Fibroblast of mammary gland (primary cell): ENCODE measurements at regions not wholly inside any gene's neighbourhood (a gene's known extent, or its start where the extent isn't known, plus 50 kb on each side); places are given as distances from the start of the nearest gene placed in this dataset.

Experiments used
- DNase-seq: peaks from one replicate; pipeline ENCODE4 v3.0.0-alpha.2; 2010; ENCODE audit warnings: low read depth
- H3K4me3 ChIP-seq: 2 replicates; pipeline ENCODE4 v1.5.1; 2011; ENCODE audit warnings: low read depth, mild to moderate bottlenecking, low read length, moderate library complexity; ENCODE audit not compliant: control insufficient read depth
- TF ChIP-seq, protein P1 (sequence below): conservative IDR thresholded peaks from 2 replicates; pipeline ENCODE4 v1.5.1; 2011; ENCODE audit warnings: low read depth, low read length, inconsistent platforms; ENCODE audit not compliant: control insufficient read depth, insufficient read depth

DNA sequence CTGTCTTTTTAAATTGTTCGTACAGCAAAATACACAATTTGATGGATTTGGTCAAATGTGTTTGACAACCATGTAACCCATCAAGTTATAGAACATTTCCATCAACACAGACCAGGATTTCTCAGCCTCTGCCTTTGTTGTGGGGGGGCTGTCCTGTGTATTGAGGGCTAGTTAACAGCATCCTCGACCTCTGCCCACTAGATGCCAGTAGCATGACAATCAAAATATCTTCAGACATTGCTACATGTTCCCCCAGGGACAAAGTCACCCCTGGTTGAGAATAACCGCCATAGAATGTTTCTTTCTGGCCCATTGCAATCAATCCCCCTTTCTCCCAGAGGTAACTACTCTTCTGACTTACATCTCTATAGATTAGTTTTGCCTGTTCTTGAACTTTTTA is 310.1 kb upstream of the RGMA start:
- DNase-seq, result no peak
- no peak overlapping the region for H3K4me3 ChIP-seq
- TF ChIP-seq, protein P1, sequence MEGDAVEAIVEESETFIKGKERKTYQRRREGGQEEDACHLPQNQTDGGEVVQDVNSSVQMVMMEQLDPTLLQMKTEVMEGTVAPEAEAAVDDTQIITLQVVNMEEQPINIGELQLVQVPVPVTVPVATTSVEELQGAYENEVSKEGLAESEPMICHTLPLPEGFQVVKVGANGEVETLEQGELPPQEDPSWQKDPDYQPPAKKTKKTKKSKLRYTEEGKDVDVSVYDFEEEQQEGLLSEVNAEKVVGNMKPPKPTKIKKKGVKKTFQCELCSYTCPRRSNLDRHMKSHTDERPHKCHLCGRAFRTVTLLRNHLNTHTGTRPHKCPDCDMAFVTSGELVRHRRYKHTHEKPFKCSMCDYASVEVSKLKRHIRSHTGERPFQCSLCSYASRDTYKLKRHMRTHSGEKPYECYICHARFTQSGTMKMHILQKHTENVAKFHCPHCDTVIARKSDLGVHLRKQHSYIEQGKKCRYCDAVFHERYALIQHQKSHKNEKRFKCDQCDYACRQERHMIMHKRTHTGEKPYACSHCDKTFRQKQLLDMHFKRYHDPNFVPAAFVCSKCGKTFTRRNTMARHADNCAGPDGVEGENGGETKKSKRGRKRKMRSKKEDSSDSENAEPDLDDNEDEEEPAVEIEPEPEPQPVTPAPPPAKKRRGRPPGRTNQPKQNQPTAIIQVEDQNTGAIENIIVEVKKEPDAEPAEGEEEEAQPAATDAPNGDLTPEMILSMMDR, result no peak

- no peak overlapping the region for H3K4me3 ChIP-seq
- DNase-seq, result no peak
- TF ChIP-seq, protein P1, result no peak
These were observed 300.2 kb upstream of the RGMA start for GRCh38 chr15:93389211-93389610.

- TF ChIP-seq, protein P1, result no peak
- no peak overlapping the region for H3K4me3 ChIP-seq
- no peak for DNase-seq
These were observed 295.9 kb upstream of the RGMA start for GRCh38 chr15:93384886-93385285.

DNA sequence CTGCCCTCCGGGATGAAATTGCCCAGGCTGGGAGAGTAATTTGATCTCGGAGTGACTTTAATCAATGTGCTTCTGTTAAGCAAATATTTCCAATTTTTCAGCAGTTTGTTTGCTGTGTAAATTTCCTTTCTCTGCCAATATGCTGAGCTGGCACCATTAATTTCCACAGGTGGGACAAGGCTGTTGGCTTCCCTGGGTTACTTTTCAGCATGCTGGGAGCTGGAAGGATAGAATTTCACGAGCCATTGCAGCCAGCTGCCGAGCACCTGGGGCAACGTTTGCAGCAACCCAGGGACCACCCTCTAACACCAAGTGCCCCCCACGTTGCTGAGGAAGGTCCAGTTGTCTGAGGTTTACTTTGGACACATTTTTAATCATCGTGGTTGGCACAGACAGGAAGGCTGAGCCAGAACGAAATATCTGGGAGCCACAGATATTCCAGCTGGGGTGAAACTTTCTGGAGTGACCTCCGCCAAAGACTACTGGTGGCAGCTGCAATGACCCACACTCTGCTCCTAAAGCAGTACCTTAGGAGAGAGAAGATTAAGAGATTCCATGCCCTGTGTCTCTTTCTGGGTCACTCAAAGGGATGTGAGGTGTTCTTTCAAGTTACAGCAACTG is 293.3 kb upstream of the RGMA start:
- no peak overlapping the region for H3K4me3 ChIP-seq
- no peak for DNase-seq
- TF ChIP-seq, protein P1, result no peak

GRCh38 chr15:93378558-93378957 is 289.5 kb upstream of the RGMA start:
- TF ChIP-seq, protein P1, result no peak
- H3K4me3 ChIP-seq, result no peak overlapping the region
- DNase-seq, result no peak

DNA sequence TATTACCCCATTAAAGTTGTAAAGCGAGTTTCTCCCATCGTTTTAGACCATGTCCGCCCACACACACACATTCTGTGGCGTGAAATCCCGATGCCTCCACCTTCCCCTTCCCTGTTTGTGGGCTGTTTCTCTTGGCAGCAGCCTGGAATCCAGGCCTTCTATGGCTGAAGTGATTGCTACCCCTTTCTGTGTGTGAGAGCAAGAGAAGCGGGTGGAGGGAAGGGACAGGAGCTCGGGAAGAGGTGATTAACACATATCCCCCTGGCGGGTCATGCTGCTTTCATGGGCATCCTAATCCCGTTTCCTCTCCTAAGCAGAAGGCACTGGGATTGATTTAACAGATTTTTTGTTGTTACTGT is 283.8 kb upstream of the RGMA start:
- TF ChIP-seq, protein P1, result no peak
- DNase-seq, result no peak
- no peak overlapping the region for H3K4me3 ChIP-seq
